Upper lobe of left lung (tissue), 4 donors: ENCODE measurements at regions not wholly inside any gene's neighbourhood (a gene's known extent, or its start where the extent isn't known, plus 50 kb on each side); places are given as distances from the start of the nearest gene placed in this dataset.

Experiments
- CTCF ChIP-seq, 6 experiments: fragments of 450-650 bp in 4 of 6; fragments of 200-600 bp in 2 of 6; sonication (generic) in 2 of 6; IDR thresholded peaks; one replicate each; pipeline ENCODE4 v1.5.1; 2016 to 2019; ENCODE audit warnings: antibody characterized with exemption in 6 of 6
- POLR2A ChIP-seq, 4 donors: fragments of 450-650 bp; IDR thresholded peaks; one replicate each; pipeline ENCODE4 v1.5.1; 2016 to 2017; ENCODE audit warnings: antibody characterized with exemption in 4 of 4, mild to moderate bottlenecking in 2 of 4
- POLR2AphosphoS5 ChIP-seq, 2 donors: sonication (generic); formaldehyde crosslinking; IDR thresholded peaks; one replicate each; pipeline ENCODE4 v1.5.1; 2017; ENCODE audit warnings: antibody characterized with exemption in 2 of 2

DNA sequence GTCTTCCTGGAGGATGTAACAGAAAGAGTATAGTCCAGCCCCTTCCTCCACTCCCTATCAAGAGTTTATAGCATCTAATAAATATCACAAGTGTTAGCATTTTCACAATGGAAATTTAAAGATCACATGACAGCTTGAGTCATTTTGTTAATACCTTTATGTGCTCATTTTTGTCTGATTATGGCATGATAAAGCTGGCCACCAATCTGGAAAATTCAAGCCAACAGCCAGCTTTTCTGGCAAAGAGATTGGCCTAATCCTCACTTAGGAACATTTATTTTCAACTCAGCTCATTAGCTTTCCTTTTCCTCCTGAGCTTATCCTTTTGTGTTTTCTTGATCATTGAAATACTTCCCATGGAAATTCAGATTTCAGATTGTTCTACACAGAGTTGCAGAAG lies 262.9 kb upstream of the RBMS1 start:
- TF ChIP-seq POLR2A (IDR thresholded peaks at IDR 0.05) (no peak), POLR2AphosphoS5 (IDR thresholded peaks at IDR 0.05) (no peak), CTCF (IDR thresholded peaks at IDR 0.05) (no peak)
